ENCODE measurements at regions not wholly inside any gene's neighbourhood (a gene's known extent, or its start where the extent isn't known, plus 50 kb on each side); places are given as distances from the start of the nearest gene placed in this dataset.

DNA sequence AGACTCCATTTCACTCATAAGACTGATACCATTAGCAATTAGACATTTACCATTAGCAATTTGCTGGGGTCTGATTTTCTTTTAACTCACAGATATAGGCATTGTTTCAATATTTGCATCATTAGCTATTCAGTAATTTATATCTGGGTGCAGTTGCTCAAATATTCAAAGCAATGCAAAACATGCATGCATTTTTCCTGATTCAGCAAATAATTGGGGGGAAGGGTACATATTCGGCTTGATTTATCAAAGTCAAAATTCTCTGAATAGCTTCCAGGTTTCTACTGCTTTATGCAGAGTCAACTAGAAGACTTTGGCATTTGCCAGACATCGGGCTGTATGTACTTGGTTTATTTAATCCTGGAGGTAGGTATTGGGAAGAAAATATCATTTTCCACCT, 315.6 kb upstream of the NR2F2 start:
- TF ChIP-seq POLR2AphosphoS5 (IDR thresholded peaks at IDR 0.05; ENCODE audit: low read depth, low read length): no peak
- no peak for TF ChIP-seq POLR2A (IDR thresholded peaks at IDR 0.05; ENCODE audit: low read depth, low read length)

Measured in GM12891 (cell line).